ENCODE measurements at regions not wholly inside any gene's neighbourhood (a gene's known extent, or its start where the extent isn't known, plus 50 kb on each side); places are given as distances from the start of the nearest gene placed in this dataset.

GRCh38 chr11:97761175-97761574 is 1259.6 kb upstream of the CNTN5 start:
- Mint-ChIP-seq H3K36me3 (ENCODE audit: low read depth) (peaks cover 4% of the 10 kb centered on the region; the same call in 2 of the 3 replicates), H3K4me3 (no peak overlapping the region), H3K4me1 (peaks cover 9% of the 10 kb centered on the region), H3K27me3 (ENCODE audit: insufficient read depth, low read depth, poor library complexity) (no peaks in the 10 kb centered on the region), H3K27ac (no peak overlapping the region), H3K9me3 (peaks cover 4% of the 10 kb centered on the region; the same call in 2 of the 3 replicates)
- H3K9me2 ChIP-seq (ENCODE audit: insufficient read depth) = no peaks in the 10 kb centered on the region
- H3K79me2 ChIP-seq (replicated peaks; ENCODE audit: insufficient read depth) = no peaks in the 10 kb centered on the region
- ATAC-seq (no peak), DNase-seq (ENCODE audit: low spot score) (no peak)
- H3K27ac ChIP-seq (ENCODE audit: low read depth) = no peak overlapping the region
- H3K4me3 ChIP-seq = no peak overlapping the region
- no peaks in the 10 kb centered on the region for H3F3A ChIP-seq (replicated peaks; ENCODE audit: low read depth)
- no peak overlapping the region for H3K4me2 ChIP-seq
- peaks cover 4% of the 10 kb centered on the region; the same call in 1 of the 2 replicates for H3K4me1 ChIP-seq (ENCODE audit: insufficient read depth)
- TF ChIP-seq ZNF114 (CRISPR knock-in tag; IDR thresholded peaks at IDR 0.05) = no peak
- no peaks in the 10 kb centered on the region for H3K27me3 ChIP-seq (ENCODE audit: insufficient read depth)
- H2AFZ ChIP-seq = no peak overlapping the region
- H3K36me3 ChIP-seq (ENCODE audit: insufficient read depth) = no peaks in the 10 kb centered on the region
- H4K20me1 ChIP-seq (replicated peaks; ENCODE audit: insufficient read depth) = no peaks in the 10 kb centered on the region

GRCh38 chr11:97764193-97764592 is 1256.6 kb upstream of the CNTN5 start:
- no peaks in the 10 kb centered on the region for H3K79me2 ChIP-seq (replicated peaks; ENCODE audit: insufficient read depth)
- peaks cover 9% of the 10 kb centered on the region for H3K4me1 Mint-ChIP-seq
- no peak overlapping the region for H3K4me3 Mint-ChIP-seq
- H3K36me3 Mint-ChIP-seq (ENCODE audit: low read depth) = peaks cover 4% of the 10 kb centered on the region; the same call in 2 of the 3 replicates
- peaks cover 4% of the 10 kb centered on the region; the same call in 2 of the 3 replicates for H3K9me3 Mint-ChIP-seq
- no peaks in the 10 kb centered on the region for H3K36me3 ChIP-seq (ENCODE audit: insufficient read depth)
- DNase-seq (ENCODE audit: low spot score) = no peak
- H3K27me3 Mint-ChIP-seq (ENCODE audit: insufficient read depth, low read depth, poor library complexity) = no peaks in the 10 kb centered on the region
- no peak overlapping the region for H2AFZ ChIP-seq
- ATAC-seq = no peak
- no peak overlapping the region for H3K4me3 ChIP-seq
- no peaks in the 10 kb centered on the region for H3K27me3 ChIP-seq (ENCODE audit: insufficient read depth)
- no peaks in the 10 kb centered on the region for H4K20me1 ChIP-seq (replicated peaks; ENCODE audit: insufficient read depth)
- H3F3A ChIP-seq (replicated peaks; ENCODE audit: low read depth) = no peaks in the 10 kb centered on the region
- H3K27ac Mint-ChIP-seq = no peak overlapping the region
- H3K4me2 ChIP-seq = no peak overlapping the region
- H3K4me1 ChIP-seq (ENCODE audit: insufficient read depth) = peaks cover 4% of the 10 kb centered on the region; the same call in 1 of the 2 replicates
- H3K27ac ChIP-seq (ENCODE audit: low read depth) = no peak overlapping the region
- no peaks in the 10 kb centered on the region for H3K9me2 ChIP-seq (ENCODE audit: insufficient read depth)
- no peak for TF ChIP-seq NANOG (IDR thresholded peaks at IDR 0.05; ENCODE audit: borderline replicate concordance)
- TF ChIP-seq POLR2AphosphoS5 (IDR thresholded peaks at IDR 0.05; ENCODE audit: low read depth) = no peak
- no peak for TF ChIP-seq STAT1 (IDR thresholded peaks at IDR 0.05; ENCODE audit: unreplicated experiment)
- no peak for TF ChIP-seq ZNF114 (CRISPR knock-in tag; IDR thresholded peaks at IDR 0.05)
- TF ChIP-seq, protein P1, sequence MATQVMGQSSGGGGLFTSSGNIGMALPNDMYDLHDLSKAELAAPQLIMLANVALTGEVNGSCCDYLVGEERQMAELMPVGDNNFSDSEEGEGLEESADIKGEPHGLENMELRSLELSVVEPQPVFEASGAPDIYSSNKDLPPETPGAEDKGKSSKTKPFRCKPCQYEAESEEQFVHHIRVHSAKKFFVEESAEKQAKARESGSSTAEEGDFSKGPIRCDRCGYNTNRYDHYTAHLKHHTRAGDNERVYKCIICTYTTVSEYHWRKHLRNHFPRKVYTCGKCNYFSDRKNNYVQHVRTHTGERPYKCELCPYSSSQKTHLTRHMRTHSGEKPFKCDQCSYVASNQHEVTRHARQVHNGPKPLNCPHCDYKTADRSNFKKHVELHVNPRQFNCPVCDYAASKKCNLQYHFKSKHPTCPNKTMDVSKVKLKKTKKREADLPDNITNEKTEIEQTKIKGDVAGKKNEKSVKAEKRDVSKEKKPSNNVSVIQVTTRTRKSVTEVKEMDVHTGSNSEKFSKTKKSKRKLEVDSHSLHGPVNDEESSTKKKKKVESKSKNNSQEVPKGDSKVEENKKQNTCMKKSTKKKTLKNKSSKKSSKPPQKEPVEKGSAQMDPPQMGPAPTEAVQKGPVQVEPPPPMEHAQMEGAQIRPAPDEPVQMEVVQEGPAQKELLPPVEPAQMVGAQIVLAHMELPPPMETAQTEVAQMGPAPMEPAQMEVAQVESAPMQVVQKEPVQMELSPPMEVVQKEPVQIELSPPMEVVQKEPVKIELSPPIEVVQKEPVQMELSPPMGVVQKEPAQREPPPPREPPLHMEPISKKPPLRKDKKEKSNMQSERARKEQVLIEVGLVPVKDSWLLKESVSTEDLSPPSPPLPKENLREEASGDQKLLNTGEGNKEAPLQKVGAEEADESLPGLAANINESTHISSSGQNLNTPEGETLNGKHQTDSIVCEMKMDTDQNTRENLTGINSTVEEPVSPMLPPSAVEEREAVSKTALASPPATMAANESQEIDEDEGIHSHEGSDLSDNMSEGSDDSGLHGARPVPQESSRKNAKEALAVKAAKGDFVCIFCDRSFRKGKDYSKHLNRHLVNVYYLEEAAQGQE (IDR thresholded peaks at IDR 0.05; ENCODE audit: unreplicated experiment) = no peak
- no peak for TF ChIP-seq CTCF (conservative IDR thresholded peaks at IDR 0.05; ENCODE audit: low read depth in 2 of 2)
- TF ChIP-seq JUNB (IDR thresholded peaks at IDR 0.05; ENCODE audit: unreplicated experiment) = no peak
- TF ChIP-seq, protein P2, sequence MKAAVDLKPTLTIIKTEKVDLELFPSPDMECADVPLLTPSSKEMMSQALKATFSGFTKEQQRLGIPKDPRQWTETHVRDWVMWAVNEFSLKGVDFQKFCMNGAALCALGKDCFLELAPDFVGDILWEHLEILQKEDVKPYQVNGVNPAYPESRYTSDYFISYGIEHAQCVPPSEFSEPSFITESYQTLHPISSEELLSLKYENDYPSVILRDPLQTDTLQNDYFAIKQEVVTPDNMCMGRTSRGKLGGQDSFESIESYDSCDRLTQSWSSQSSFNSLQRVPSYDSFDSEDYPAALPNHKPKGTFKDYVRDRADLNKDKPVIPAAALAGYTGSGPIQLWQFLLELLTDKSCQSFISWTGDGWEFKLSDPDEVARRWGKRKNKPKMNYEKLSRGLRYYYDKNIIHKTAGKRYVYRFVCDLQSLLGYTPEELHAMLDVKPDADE (IDR thresholded peaks at IDR 0.05) = no peak
- no peak for TF ChIP-seq ZNF331 (CRISPR knock-in tag; IDR thresholded peaks at IDR 0.05; ENCODE audit: low read depth)
- TF ChIP-seq EZH2 (IDR thresholded peaks at IDR 0.05; ENCODE audit: low read depth, unreplicated experiment) = no peak

Data from GM23338 (cell line).